CD8-positive, alpha-beta memory T cell (primary cell): ENCODE measurements at regions not wholly inside any gene's neighbourhood (a gene's known extent, or its start where the extent isn't known, plus 50 kb on each side); places are given as distances from the start of the nearest gene placed in this dataset.
"Not testable (repeated sequence)": the region's sequence is repeated elsewhere in the genome, so short reads cannot be mapped to it uniquely, and the experiment has no call there.

Experiments used
- CTCF ChIA-PET: fragments of 350-600 bp; sonication (Branson Sonifier 250); formaldehyde crosslinking; loops from one replicate; lab custom pipeline; 2021; ENCODE audit warnings: antibody characterized with exemption; lab: Charles Lee
- POLR2A ChIA-PET: fragments of 350-600 bp; sonication (Branson Sonifier 250); formaldehyde crosslinking; loops from one replicate; lab custom pipeline; 2021; ENCODE audit warnings: antibody characterized with exemption; lab: Charles Lee
- DNase-seq, 5 donors: peaks; one replicate each; pipeline versions ENCODE4 v3.0.0 to v3.0.0-alpha.2; 2020 to 2022; ENCODE audit warnings: mixed read lengths in 1 of 5
- H3K27ac ChIP-seq: one replicate; pipeline ENCODE4 v1.7.0; 2013; ENCODE audit warnings: low read depth, mild to moderate bottlenecking, low read length, moderate library complexity
- H3K27me3 ChIP-seq: 2 replicates; pipeline ENCODE4 v1.7.0; 2013; ENCODE audit warnings: low read length, mild to moderate bottlenecking; ENCODE audit not compliant: insufficient read depth, poor library complexity, severe bottlenecking
- H3K36me3 ChIP-seq: 2 replicates; pipeline ENCODE4 v1.7.0; 2013; ENCODE audit warnings: mild to moderate bottlenecking, low read length, moderate library complexity; ENCODE audit not compliant: insufficient read depth
- H3K4me1 ChIP-seq: 2 replicates; pipeline ENCODE4 v1.7.0; 2013; ENCODE audit warnings: mild to moderate bottlenecking, low read length, moderate library complexity; ENCODE audit not compliant: insufficient read depth
- H3K4me3 ChIP-seq: 2 replicates; pipeline ENCODE4 v1.7.0; 2013; ENCODE audit warnings: mild to moderate bottlenecking, low read length
- H3K9me3 ChIP-seq: 2 replicates; pipeline ENCODE4 v1.7.0; 2013; ENCODE audit warnings: mild to moderate bottlenecking, low read length
- H3K27ac Mint-ChIP-seq, 8 donors: one replicate each; pipeline ENCODE4 v1.8.0; 2020 to 2021; ENCODE audit warnings: mixed read lengths in 8 of 8, mild to moderate bottlenecking in 6 of 8, inconsistent platforms in 3 of 8, moderate library complexity in 3 of 8
- H3K27me3 Mint-ChIP-seq, 2 donors: one replicate each; pipeline ENCODE4 v1.8.0; 2020 to 2021; ENCODE audit warnings: mixed read lengths in 2 of 2, mild to moderate bottlenecking in 1 of 2, moderate library complexity in 1 of 2
- H3K36me3 Mint-ChIP-seq, 3 donors: one replicate each; pipeline ENCODE4 v1.8.0; 2020 to 2021; ENCODE audit warnings: mixed read lengths in 3 of 3, inconsistent platforms in 1 of 3, mild to moderate bottlenecking in 1 of 3
- H3K4me1 Mint-ChIP-seq, 3 donors: one replicate each; pipeline ENCODE4 v1.8.0; 2020 to 2021; ENCODE audit warnings: mixed read lengths in 3 of 3, inconsistent platforms in 1 of 3, mild to moderate bottlenecking in 1 of 3
- H3K4me3 Mint-ChIP-seq, 7 donors: one replicate each; pipeline ENCODE4 v1.8.0; 2020 to 2021; ENCODE audit warnings: mixed read lengths in 7 of 7, mild to moderate bottlenecking in 6 of 7, moderate library complexity in 4 of 7, inconsistent platforms in 2 of 7
- H3K9me3 Mint-ChIP-seq, 5 donors: one replicate each; pipeline ENCODE4 v1.8.0; 2020 to 2022; ENCODE audit warnings: mixed read lengths in 5 of 5, mild to moderate bottlenecking in 3 of 5, moderate library complexity in 2 of 5, inconsistent platforms in 1 of 5

DNA sequence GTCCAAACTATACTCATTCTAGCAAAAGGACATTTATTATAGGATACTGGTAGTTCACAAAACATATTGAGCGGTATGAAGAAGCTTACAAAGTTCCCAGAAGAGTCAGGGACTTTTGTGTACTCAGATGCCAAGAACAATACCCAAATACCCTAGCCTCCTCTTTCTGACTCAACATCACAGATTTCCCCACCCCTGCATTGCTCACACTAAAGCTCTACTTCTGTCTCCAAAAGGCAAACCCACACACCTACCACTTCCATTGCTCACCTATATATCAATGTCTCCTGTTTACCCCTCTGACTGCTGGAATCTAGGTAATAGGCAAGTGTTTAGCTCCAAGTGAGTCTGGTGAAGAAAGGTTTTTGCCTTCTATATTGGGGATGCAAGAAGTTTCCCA lies 100.7 kb upstream of the HCCS start:
- DNase-seq, result no peak
- Mint-ChIP-seq H3K4me1 (no peaks in the 10 kb centered on the region), H3K36me3 (no peaks in the 10 kb centered on the region), H3K9me3 (peaks cover 4 to 15% (median 13%) of the 10 kb centered on the region in 5 donors), H3K4me3 (no peak overlapping the region), H3K27ac (no peak overlapping the region), H3K27me3 (peaks cover 0 to 2% of the 10 kb centered on the region in 2 donors)
- Histone ChIP-seq H3K27ac (no peak overlapping the region), H3K27me3 (no peaks in the 10 kb centered on the region), H3K4me3 (no peak overlapping the region), H3K4me1 (no peaks in the 10 kb centered on the region), H3K9me3 (no peaks in the 10 kb centered on the region), H3K36me3 (no peaks in the 10 kb centered on the region)
- CTCF ChIA-PET, result no interaction called here
- POLR2A ChIA-PET, result no interaction called here

- ChIA-PET CTCF (no interaction called here), POLR2A (no interaction called here)
- Histone ChIP-seq H3K27ac (no peak overlapping the region), H3K4me3 (no peak overlapping the region), H3K4me1 (no peaks in the 10 kb centered on the region), H3K36me3 (no peaks in the 10 kb centered on the region), H3K9me3 (no peaks in the 10 kb centered on the region), H3K27me3 (no peaks in the 10 kb centered on the region)
- Mint-ChIP-seq H3K9me3 (peaks cover 0 to 7% (median 3%) of the 10 kb centered on the region in 5 donors), H3K4me3 (no peak overlapping the region), H3K27me3 (peaks cover 0 to 4% of the 10 kb centered on the region in 2 donors), H3K36me3 (no peaks in the 10 kb centered on the region), H3K4me1 (no peaks in the 10 kb centered on the region), H3K27ac (no peak overlapping the region)
- no peak for DNase-seq
These were observed 94.4 kb upstream of the HCCS start for GRCh38 chrX:11016728-11017127.

- H3K4me1 ChIP-seq, H3K9me3 ChIP-seq, H3K4me3 Mint-ChIP-seq, POLR2A ChIA-PET, H3K4me3 ChIP-seq, H3K36me3 Mint-ChIP-seq, H3K36me3 ChIP-seq, H3K27ac ChIP-seq, H3K27me3 Mint-ChIP-seq, H3K27ac Mint-ChIP-seq, CTCF ChIA-PET, DNase-seq, H3K27me3 ChIP-seq, H3K4me1 Mint-ChIP-seq: not testable (repeated sequence)
- H3K9me3 Mint-ChIP-seq, result peaks cover 0 to 18% (median 11%) of the 10 kb centered on the region in 5 donors
These were observed 88.5 kb upstream of the HCCS start for GRCh38 chrX:11022588-11022987.

DNA sequence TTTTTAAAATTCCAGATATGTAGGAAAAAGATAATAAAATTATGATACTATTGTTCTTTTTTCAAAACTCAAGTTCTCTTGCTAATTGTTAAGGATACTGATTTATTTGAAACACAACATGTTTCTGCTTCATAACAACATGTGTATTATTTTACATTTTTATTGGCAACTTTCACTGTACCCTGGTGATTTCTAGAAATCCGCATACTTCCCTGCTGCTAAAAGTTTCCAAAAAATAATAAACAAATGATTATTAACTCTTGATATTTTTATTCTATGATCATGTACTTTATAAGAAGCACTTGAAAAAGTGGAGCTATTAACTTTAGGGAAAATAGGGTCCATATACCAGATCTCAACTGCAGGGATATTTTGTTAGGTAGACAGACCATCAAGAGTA lies 71.2 kb upstream of the HCCS start:
- Histone ChIP-seq H3K4me3 (no peak overlapping the region), H3K36me3 (no peaks in the 10 kb centered on the region), H3K27me3 (no peaks in the 10 kb centered on the region), H3K9me3 (no peaks in the 10 kb centered on the region), H3K27ac (no peak overlapping the region), H3K4me1 (no peaks in the 10 kb centered on the region)
- no peak for DNase-seq
- H3K4me3 Mint-ChIP-seq, result no peak overlapping the region
- peaks cover 0 to 8% of the 10 kb centered on the region in 2 donors for H3K27me3 Mint-ChIP-seq
- no peaks in the 10 kb centered on the region for H3K36me3 Mint-ChIP-seq
- peaks cover 0 to 11% (median 9%) of the 10 kb centered on the region in 5 donors for H3K9me3 Mint-ChIP-seq
- no peak overlapping the region for H3K27ac Mint-ChIP-seq
- CTCF ChIA-PET, result no interaction called here
- no peaks in the 10 kb centered on the region for H3K4me1 Mint-ChIP-seq
- POLR2A ChIA-PET, result no interaction called here

DNA sequence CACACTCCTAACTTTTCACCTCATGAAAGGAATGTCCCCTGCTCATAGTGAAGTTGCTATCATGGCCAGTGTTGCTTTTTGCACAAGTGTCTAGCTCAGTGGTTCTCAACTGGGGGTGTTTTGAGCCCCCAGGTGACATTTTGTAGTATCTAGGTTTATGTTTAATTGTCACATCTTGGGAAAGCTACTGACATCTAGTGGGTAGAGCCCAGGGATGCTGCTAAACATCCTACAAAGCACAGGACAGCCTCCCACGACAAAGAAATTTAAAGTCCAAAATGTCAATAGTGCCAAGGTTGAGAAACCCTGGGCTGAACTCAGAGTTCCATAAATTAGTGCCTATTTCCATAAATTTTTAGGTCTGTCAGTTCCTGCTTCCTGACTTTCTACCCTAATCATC lies 70.7 kb upstream of the HCCS start:
- H3K4me3 Mint-ChIP-seq, result no peak overlapping the region
- ChIA-PET CTCF (no interaction called here), POLR2A (no interaction called here)
- no peaks in the 10 kb centered on the region for H3K27me3 ChIP-seq
- H3K27ac Mint-ChIP-seq, result no peak overlapping the region
- H3K9me3 ChIP-seq, result no peaks in the 10 kb centered on the region
- no peaks in the 10 kb centered on the region for H3K36me3 Mint-ChIP-seq
- no peaks in the 10 kb centered on the region for H3K4me1 ChIP-seq
- no peak for DNase-seq
- H3K4me1 Mint-ChIP-seq, result no peaks in the 10 kb centered on the region
- H3K36me3 ChIP-seq, result no peaks in the 10 kb centered on the region
- H3K27ac ChIP-seq, result no peak overlapping the region
- peaks cover 0 to 8% of the 10 kb centered on the region in 2 donors for H3K27me3 Mint-ChIP-seq
- no peak overlapping the region for H3K4me3 ChIP-seq
- peaks cover under 1 to 12% (median 9%) of the 10 kb centered on the region in 5 donors for H3K9me3 Mint-ChIP-seq

GRCh38 chrX:11040996-11041395 lies 70.1 kb upstream of the HCCS start:
- H3K27me3 Mint-ChIP-seq, result peaks cover 0 to 8% of the 10 kb centered on the region in 2 donors
- no peak overlapping the region for H3K27ac Mint-ChIP-seq
- DNase-seq, result no peak
- H3K4me3 Mint-ChIP-seq, result no peak overlapping the region
- no peaks in the 10 kb centered on the region for H3K36me3 Mint-ChIP-seq
- CTCF ChIA-PET, result no interaction called here
- Histone ChIP-seq H3K4me1 (no peaks in the 10 kb centered on the region), H3K9me3 (no peaks in the 10 kb centered on the region), H3K27ac (no peak overlapping the region), H3K36me3 (no peaks in the 10 kb centered on the region), H3K27me3 (no peaks in the 10 kb centered on the region), H3K4me3 (no peak overlapping the region)
- POLR2A ChIA-PET, result no interaction called here
- peaks cover 3 to 16% (median 9%) of the 10 kb centered on the region in 5 donors for H3K9me3 Mint-ChIP-seq
- H3K4me1 Mint-ChIP-seq, result no peaks in the 10 kb centered on the region

- H3K9me3 Mint-ChIP-seq, result peaks cover 3 to 34% (median 12%) of the 10 kb centered on the region in 5 donors
These were observed 61.1 kb upstream of the HCCS start for GRCh38 chrX:11050013-11050412.

DNA sequence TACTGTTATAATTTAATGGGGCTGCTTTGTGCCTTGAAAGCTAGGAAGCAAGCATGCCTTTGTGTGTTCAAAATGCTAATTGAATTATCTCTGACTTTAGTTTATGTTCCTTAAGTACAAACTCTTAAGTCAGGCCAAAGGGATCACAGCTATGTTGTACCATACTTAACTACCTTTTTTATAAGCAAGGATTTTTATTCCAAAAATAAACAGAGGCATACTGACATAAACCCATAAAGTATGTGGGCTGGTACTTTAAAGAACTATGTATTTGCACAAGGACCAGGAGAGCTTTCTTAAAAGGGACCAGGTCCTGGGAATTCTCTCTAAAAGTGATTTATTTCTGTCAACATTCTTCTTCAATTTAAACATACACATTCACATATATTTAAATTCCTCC lies 57.8 kb upstream of the HCCS start:
- CTCF ChIA-PET, result no interaction called here
- H3K27me3 ChIP-seq, result no peaks in the 10 kb centered on the region

More at GRCh38 chrX:11050013-11050412, 61.1 kb upstream of the HCCS start:
- POLR2A ChIA-PET, result no interaction called here
- Histone ChIP-seq H3K27ac (no peak overlapping the region), H3K4me3 (no peak overlapping the region), H3K4me1 (no peaks in the 10 kb centered on the region), H3K27me3 (no peaks in the 10 kb centered on the region), H3K9me3 (no peaks in the 10 kb centered on the region), H3K36me3 (no peaks in the 10 kb centered on the region)
- no peak overlapping the region for H3K4me3 Mint-ChIP-seq
- no peak overlapping the region for H3K27ac Mint-ChIP-seq
- H3K4me1 Mint-ChIP-seq, result no peaks in the 10 kb centered on the region
- peaks cover 0 to 4% of the 10 kb centered on the region in 2 donors for H3K27me3 Mint-ChIP-seq
- H3K36me3 Mint-ChIP-seq, result no peaks in the 10 kb centered on the region
- no peak for DNase-seq
- CTCF ChIA-PET, result no interaction called here

More for the DNA sequence above, 57.8 kb upstream of the HCCS start:
- Mint-ChIP-seq H3K9me3 (peaks cover 0 to 18% (median 2%) of the 10 kb centered on the region in 5 donors), H3K27ac (no peak overlapping the region), H3K4me3 (no peak overlapping the region), H3K27me3 (peaks cover 0 to 4% of the 10 kb centered on the region in 2 donors), H3K4me1 (no peaks in the 10 kb centered on the region), H3K36me3 (no peaks in the 10 kb centered on the region)
- no peak for DNase-seq
- Histone ChIP-seq H3K36me3 (no peaks in the 10 kb centered on the region), H3K27ac (no peak overlapping the region), H3K9me3 (no peaks in the 10 kb centered on the region), H3K4me3 (no peak overlapping the region), H3K4me1 (no peaks in the 10 kb centered on the region)
- POLR2A ChIA-PET, result no interaction called here
